ENCODE measurements at regions not wholly inside any gene's neighbourhood (a gene's known extent, or its start where the extent isn't known, plus 50 kb on each side); places are given as distances from the start of the nearest gene placed in this dataset.
"Not testable (repeated sequence)": the region's sequence is repeated elsewhere in the genome, so short reads cannot be mapped to it uniquely, and the experiment has no call there.

DNA sequence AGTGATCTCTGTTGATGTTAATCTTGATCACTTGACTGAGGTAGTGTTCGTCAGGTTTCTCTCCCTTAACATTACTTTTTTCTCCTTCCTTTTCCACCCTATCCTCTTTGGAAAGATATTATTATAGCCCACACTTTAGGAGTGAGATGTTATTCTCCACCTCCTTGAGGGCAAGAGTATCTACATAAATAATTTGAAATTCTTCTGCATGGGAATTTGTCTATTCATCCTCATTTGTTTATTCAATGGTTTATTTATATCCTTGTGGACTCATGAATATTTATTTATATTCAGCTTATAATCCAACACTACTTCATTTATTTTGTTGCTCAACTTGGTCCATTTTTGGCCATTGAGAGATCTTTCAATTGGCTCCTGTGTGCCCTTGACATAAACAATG is 750.4 kb downstream of the EPHA4 start:
- CTCF ChIA-PET = no interaction called here
- no peak for DNase-seq (ENCODE audit: low spot score)
- no peak for ATAC-seq
- no peak overlapping the region for H3K27ac Mint-ChIP-seq
- peaks cover 6% of the 10 kb centered on the region; the same call in 1 of the 2 replicates for H3K36me3 Mint-ChIP-seq
- H3K27me3 Mint-ChIP-seq (ENCODE audit: low read depth) = no peaks in the 10 kb centered on the region
- TF ChIP-seq IRF2 (CRISPR knock-in tag; IDR thresholded peaks at IDR 0.05; ENCODE audit: borderline replicate concordance, low read depth) = no peak
- no peak for TF ChIP-seq NFYB (CRISPR knock-in tag; conservative IDR thresholded peaks at IDR 0.05; ENCODE audit: low read depth)
- no peak for TF ChIP-seq NR1H2 (CRISPR knock-in tag; IDR thresholded peaks at IDR 0.05)
- TF ChIP-seq, protein P1, sequence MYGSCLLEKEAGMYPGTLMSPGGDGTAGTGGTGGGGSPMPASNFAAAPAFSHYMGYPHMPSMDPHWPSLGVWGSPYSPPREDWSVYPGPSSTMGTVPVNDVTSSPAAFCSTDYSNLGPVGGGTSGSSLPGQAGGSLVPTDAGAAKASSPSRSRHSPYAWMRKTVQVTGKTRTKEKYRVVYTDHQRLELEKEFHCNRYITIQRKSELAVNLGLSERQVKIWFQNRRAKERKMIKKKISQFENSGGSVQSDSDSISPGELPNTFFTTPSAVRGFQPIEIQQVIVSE (CRISPR knock-in tag; IDR thresholded peaks at IDR 0.05; ENCODE audit: borderline replicate concordance) = no peak
- TF ChIP-seq, protein P2, sequence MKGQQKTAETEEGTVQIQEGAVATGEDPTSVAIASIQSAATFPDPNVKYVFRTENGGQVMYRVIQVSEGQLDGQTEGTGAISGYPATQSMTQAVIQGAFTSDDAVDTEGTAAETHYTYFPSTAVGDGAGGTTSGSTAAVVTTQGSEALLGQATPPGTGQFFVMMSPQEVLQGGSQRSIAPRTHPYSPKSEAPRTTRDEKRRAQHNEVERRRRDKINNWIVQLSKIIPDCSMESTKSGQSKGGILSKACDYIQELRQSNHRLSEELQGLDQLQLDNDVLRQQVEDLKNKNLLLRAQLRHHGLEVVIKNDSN (CRISPR knock-in tag; IDR thresholded peaks at IDR 0.05) = no peak
- no peak for TF ChIP-seq FOXP1 (CRISPR knock-in tag; IDR thresholded peaks at IDR 0.05; ENCODE audit: borderline replicate concordance)
- TF ChIP-seq, protein P3, sequence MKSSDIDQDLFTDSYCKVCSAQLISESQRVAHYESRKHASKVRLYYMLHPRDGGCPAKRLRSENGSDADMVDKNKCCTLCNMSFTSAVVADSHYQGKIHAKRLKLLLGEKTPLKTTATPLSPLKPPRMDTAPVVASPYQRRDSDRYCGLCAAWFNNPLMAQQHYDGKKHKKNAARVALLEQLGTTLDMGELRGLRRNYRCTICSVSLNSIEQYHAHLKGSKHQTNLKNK (CRISPR knock-in tag; IDR thresholded peaks at IDR 0.05) = no peak
- no peak for TF ChIP-seq PRRX2 (CRISPR knock-in tag; IDR thresholded peaks at IDR 0.05)
- no peak for TF ChIP-seq SMAD3 (CRISPR knock-in tag; IDR thresholded peaks at IDR 0.05; ENCODE audit: borderline replicate concordance)
- no peak for TF ChIP-seq CBFB (CRISPR knock-in tag; IDR thresholded peaks at IDR 0.05; ENCODE audit: low read depth)
- no peak for TF ChIP-seq CREB1 (CRISPR knock-in tag; IDR thresholded peaks at IDR 0.05)
- TF ChIP-seq, protein P4, sequence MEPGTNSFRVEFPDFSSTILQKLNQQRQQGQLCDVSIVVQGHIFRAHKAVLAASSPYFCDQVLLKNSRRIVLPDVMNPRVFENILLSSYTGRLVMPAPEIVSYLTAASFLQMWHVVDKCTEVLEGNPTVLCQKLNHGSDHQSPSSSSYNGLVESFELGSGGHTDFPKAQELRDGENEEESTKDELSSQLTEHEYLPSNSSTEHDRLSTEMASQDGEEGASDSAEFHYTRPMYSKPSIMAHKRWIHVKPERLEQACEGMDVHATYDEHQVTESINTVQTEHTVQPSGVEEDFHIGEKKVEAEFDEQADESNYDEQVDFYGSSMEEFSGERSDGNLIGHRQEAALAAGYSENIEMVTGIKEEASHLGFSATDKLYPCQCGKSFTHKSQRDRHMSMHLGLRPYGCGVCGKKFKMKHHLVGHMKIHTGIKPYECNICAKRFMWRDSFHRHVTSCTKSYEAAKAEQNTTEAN (CRISPR knock-in tag; IDR thresholded peaks at IDR 0.05) = no peak
- no peak for TF ChIP-seq HMGXB4 (CRISPR knock-in tag; IDR thresholded peaks at IDR 0.05)
- TF ChIP-seq ELF4 (CRISPR knock-in tag; IDR thresholded peaks at IDR 0.05; ENCODE audit: low read depth) = no peak
- TF ChIP-seq, protein P5, sequence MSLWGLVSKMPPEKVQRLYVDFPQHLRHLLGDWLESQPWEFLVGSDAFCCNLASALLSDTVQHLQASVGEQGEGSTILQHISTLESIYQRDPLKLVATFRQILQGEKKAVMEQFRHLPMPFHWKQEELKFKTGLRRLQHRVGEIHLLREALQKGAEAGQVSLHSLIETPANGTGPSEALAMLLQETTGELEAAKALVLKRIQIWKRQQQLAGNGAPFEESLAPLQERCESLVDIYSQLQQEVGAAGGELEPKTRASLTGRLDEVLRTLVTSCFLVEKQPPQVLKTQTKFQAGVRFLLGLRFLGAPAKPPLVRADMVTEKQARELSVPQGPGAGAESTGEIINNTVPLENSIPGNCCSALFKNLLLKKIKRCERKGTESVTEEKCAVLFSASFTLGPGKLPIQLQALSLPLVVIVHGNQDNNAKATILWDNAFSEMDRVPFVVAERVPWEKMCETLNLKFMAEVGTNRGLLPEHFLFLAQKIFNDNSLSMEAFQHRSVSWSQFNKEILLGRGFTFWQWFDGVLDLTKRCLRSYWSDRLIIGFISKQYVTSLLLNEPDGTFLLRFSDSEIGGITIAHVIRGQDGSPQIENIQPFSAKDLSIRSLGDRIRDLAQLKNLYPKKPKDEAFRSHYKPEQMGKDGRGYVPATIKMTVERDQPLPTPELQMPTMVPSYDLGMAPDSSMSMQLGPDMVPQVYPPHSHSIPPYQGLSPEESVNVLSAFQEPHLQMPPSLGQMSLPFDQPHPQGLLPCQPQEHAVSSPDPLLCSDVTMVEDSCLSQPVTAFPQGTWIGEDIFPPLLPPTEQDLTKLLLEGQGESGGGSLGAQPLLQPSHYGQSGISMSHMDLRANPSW (CRISPR knock-in tag; conservative IDR thresholded peaks at IDR 0.05; ENCODE audit: low read depth) = no peak
- no peak for TF ChIP-seq ZNF423 (CRISPR knock-in tag; IDR thresholded peaks at IDR 0.05)
- TF ChIP-seq, protein P6, sequence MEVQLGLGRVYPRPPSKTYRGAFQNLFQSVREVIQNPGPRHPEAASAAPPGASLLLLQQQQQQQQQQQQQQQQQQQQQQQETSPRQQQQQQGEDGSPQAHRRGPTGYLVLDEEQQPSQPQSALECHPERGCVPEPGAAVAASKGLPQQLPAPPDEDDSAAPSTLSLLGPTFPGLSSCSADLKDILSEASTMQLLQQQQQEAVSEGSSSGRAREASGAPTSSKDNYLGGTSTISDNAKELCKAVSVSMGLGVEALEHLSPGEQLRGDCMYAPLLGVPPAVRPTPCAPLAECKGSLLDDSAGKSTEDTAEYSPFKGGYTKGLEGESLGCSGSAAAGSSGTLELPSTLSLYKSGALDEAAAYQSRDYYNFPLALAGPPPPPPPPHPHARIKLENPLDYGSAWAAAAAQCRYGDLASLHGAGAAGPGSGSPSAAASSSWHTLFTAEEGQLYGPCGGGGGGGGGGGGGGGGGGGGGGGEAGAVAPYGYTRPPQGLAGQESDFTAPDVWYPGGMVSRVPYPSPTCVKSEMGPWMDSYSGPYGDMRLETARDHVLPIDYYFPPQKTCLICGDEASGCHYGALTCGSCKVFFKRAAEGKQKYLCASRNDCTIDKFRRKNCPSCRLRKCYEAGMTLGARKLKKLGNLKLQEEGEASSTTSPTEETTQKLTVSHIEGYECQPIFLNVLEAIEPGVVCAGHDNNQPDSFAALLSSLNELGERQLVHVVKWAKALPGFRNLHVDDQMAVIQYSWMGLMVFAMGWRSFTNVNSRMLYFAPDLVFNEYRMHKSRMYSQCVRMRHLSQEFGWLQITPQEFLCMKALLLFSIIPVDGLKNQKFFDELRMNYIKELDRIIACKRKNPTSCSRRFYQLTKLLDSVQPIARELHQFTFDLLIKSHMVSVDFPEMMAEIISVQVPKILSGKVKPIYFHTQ (CRISPR knock-in tag; IDR thresholded peaks at IDR 0.05) = no peak
- TF ChIP-seq ZNF532 (CRISPR knock-in tag; IDR thresholded peaks at IDR 0.05; ENCODE audit: borderline replicate concordance) = no peak
- H3K4me3 Mint-ChIP-seq = no peak overlapping the region
- peaks cover 15% of the 10 kb centered on the region for H3K9me3 Mint-ChIP-seq
- POLR2A ChIA-PET = no interaction called here
- H3K4me1 Mint-ChIP-seq = no peaks in the 10 kb centered on the region

DNA sequence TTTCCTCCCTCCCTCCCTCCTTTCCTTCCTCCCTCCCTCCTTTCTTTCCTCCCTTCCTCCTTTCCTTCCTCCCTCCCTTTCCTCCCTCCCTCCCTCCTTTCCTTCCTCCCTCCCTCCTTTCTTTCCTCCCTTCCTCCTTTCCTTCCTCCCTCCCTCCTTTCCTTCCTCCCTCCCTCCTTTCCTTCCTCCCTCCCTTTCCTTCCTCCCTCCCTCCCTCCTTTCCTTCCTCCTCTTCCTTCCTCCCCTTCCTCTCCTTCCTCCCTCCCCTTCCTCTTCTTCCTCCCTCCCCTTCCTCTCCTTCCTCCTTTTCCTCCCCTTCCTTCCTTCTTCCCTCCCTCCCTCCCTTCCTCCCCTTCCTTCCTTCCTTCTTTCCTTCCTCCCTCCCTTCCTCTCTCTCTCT is 748.5 kb downstream of the EPHA4 start:
- not testable (repeated sequence) for DNase-seq (ENCODE audit: low spot score); H3K27ac Mint-ChIP-seq

More for the DNA sequence above, 748.5 kb downstream of the EPHA4 start:
- CTCF ChIA-PET; H3K4me1 Mint-ChIP-seq; H3K9me3 Mint-ChIP-seq; H3K36me3 Mint-ChIP-seq; H3K4me3 Mint-ChIP-seq; H3K27me3 Mint-ChIP-seq (ENCODE audit: low read depth); POLR2A ChIA-PET; ATAC-seq: not testable (repeated sequence)

Measured in WTC11 (cell line).